GM13976 (cell line): ENCODE measurements at regions not wholly inside any gene's neighbourhood (a gene's known extent, or its start where the extent isn't known, plus 50 kb on each side); places are given as distances from the start of the nearest gene placed in this dataset.
"Not testable (repeated sequence)": the region's sequence is repeated elsewhere in the genome, so short reads cannot be mapped to it uniquely, and the experiment has no call there.

ENCODE experiments used
- DNase-seq: peaks from one replicate; pipeline ENCODE4 v3.0.0; 2012; ENCODE audit warnings: low spot score
- CTCF ChIP-seq: IDR thresholded peaks from 2 replicates; pipeline ENCODE4 v1.5.1; 2012; ENCODE audit warnings: borderline replicate concordance, mild to moderate bottlenecking; ENCODE audit not compliant: insufficient read depth; ENCODE audit errors: extremely low read depth, missing control alignments, control extremely low read depth
- in situ Hi-C: fragments of 300-500 bp; cut with MboI; formaldehyde crosslinking; loops from one replicate; pipeline ENCODE4 v1.12.0; 2022; ENCODE audit warnings: low sequenced_read_pairs, mixed read lengths, inconsistent platforms; ENCODE audit not compliant: unreplicated experiment

GRCh38 chr1:157304271-157304670 lies 166.1 kb upstream of the ETV3 start:
- no peak for DNase-seq
- no peak for TF ChIP-seq CTCF
- in situ Hi-C loops: no loop called here

- in situ Hi-C loops: no loop called here
- peak; percentile 0 for DNase-seq
- TF ChIP-seq CTCF: no peak
Measured at GRCh38 chr1:157302724-157303123, 164.5 kb upstream of the ETV3 start.

GRCh38 chr1:157302199-157302497 lies 164.0 kb upstream of the ETV3 start:
- in situ Hi-C loops: no loop called here
- DNase-seq: no peak
- no peak for TF ChIP-seq CTCF

GRCh38 chr1:157301477-157302198 lies 163.4 kb upstream of the ETV3 start:
- no peak for DNase-seq
- TF ChIP-seq CTCF: no peak
- in situ Hi-C loops: no loop called here

- in situ Hi-C loops, DNase-seq: not testable (repeated sequence)
Measured at GRCh38 chr1:157294387-157295145, 156.4 kb upstream of the ETV3 start.

GRCh38 chr1:157292809-157293564 lies 154.8 kb upstream of the ETV3 start:
- no peak for DNase-seq
- TF ChIP-seq CTCF: no peak
- in situ Hi-C loops: no loop called here

GRCh38 chr1:157292302-157292701 lies 154.1 kb upstream of the ETV3 start:
- no peak for TF ChIP-seq CTCF
- in situ Hi-C loops: no loop called here
- DNase-seq: no peak
